Iris pigment epithelial cell (primary cell): ENCODE measurements at regions not wholly inside any gene's neighbourhood (a gene's known extent, or its start where the extent isn't known, plus 50 kb on each side); places are given as distances from the start of the nearest gene placed in this dataset.
A peak's percentile ranks its signal among the peaks of the same experiment; 100 is the strongest.

Experiments used
- DNase-seq: peaks from one replicate; pipeline ENCODE4 v3.0.0-alpha.2; 2011; ENCODE audit warnings: low read depth

DNA sequence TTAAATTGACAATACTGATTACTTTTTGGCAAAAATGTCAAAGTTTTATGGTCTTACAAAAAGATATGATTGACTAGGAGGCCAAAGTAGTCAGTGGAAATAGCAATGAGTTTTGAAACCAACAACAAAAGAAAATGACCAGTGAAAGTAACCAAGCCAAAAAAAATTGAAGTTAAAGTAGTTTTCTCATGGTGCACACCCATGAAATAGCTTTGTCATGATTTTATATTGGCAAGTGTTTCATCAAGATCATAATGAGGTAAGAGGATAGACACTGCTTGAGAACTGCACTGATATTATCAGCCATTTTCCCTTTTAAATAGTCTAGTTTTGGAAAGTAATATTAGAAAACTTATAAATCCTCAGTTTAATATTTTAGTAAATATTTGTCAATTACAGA, 206.2 kb upstream of the ADAMTS5 start:
- DNase-seq = no peak

DNA sequence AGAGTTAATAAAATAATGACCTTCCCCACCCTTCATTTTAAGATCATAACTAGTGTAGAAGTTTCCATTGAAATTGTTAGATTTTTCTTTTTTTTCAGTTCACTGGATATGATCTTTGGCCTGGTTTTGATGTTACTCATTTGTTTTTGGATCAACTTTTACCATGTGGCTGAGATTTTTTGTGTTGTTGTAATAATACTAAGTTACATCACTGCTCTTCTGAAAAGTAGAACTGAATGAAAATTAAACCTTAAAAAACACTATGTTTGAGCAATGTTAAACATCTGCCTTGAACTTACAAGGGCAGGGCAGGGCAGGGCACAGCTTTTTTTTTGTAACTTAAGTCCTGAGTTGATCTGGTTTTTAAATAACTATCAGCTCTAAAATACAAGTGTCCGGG, 204.8 kb upstream of the ADAMTS5 start:
- DNase-seq = peak; percentile 51

DNA sequence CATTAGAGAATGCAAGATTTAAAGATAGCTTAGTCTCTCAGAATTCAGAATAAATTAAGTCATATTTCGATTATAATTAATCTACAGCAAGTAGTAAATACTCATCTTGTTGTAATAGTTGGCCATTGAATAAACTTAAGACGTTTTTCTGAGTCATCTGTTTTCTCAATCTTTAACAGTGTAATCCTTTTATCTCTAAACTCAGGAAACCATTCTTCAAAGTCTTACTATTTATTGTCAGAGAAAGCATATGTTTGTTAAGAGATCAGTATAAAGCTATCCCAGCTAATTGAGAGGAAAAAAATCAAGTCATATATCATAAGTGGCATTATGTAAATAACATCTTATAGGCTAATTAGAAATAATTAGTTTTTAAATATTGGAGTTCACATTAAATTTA, 201.2 kb upstream of the ADAMTS5 start:
- DNase-seq = peak; percentile 54

DNA sequence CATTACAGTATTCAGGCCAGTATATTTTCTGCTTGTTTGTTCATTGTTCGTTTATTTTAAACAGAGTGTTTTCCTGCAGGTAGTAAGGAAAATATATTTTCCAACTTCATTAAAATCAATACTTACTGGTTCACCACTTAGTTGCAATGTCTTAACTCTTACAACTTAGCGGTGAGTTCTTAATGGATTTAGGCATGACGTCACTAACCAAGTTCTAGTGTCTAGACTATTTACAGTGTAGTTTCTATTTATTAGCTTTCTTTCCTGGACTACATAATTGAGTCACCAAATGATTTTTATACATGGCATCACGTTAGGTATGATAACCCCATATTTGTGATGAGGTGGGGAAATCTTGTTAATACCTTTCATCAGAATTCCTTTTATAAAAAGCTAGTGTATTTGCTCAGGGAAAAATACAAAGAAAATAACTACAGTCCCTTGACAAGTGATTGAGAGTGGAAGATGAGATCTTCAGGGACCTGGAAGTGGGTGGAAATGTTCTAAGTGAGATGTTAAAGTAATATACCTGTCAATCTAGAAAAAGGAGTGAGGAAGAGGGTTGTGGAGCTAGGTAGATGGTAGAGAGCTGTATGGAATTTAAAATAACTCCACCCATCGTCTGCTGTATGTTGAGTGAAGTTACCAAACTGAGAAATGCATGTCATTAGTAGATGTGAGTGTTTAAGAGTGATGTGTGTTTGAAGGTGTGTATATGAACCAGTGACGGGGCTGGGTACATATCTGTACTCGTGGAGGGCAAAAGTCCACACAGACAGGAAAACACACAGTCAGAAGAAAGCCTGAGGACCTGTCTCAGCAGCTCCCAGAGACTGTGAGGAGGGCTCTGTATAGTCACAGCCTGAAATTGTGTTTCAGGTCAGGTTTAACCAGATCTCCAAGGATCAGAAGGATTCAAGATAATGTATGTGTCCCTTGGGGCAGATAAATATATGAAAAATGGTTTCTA, 197.6 kb upstream of the ADAMTS5 start:
- DNase-seq = no peak

DNA sequence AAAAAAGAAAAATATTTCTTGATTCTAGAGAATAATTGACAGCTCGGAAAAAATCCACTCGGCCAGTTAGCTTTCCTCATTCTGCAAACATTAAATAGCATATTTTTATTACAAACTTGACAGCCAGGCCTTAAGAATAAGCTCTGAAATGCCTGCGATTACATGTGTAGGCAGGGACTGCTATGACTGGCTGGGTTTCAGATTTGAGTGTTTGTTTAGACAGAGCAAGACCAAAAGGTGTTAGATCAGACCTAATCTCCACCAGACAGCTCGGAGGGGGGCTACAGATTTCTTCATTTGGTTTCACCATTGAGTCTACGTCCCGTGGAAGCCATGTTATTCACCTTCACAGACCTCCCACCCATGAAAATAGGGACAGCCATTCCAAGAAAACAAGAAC, 192.1 kb upstream of the ADAMTS5 start:
- DNase-seq = no peak

DNA sequence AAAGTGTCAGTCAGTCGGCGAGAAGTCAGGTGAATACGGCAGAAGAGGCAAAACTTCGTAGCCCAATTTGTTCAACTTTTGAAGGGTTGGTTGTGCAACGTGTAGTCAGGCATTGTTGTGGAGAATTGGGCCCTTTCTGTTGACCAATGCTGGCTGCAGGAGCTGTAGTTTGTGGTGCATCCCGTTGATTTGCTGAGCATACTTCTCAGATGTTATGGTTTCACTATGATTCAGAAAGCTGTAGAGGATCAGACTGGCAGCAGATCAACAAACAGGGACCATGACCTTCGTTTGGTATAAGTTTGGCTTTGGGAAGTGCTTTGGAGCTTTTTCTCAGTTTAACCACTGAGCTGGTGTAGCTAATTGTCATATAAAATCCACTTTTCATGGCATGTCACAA, 190.2 kb upstream of the ADAMTS5 start:
- no peak for DNase-seq

DNA sequence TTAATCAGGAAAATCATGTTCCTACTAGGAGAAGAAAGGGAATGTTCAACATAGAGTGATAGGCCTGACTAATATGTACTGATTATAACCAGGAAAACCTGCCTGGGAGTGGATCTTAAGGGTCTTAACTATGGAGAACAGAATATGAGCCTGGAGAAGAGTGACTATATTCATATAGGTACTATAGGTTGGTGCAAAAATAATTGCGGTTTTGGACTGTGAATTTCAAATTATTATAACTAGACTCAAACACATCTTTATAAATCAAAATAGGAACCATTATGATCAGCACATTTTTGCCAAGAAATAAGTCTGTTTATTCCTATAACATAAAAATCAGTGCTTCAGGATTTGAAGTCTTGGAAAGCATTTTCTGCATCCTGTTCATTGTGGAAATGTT, 189.8 kb upstream of the ADAMTS5 start:
- DNase-seq = no peak

DNA sequence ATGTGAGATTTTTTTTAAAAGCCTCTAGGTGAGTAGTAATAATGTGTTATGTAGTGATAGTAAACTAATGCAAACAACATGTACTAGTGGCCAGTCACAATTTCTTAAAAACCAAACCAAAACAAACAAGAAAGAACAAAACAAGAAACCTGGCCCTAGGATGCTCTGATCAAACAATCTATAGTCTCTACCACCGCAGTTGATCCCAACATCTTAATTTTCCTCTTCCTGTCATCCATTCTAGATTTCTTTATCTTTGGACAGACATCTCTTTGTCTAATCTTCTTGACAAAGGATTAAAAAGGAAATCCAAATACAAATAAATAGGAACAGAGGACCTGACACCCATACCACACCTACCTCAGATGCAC, 188.2 kb upstream of the ADAMTS5 start:
- no peak for DNase-seq

DNA sequence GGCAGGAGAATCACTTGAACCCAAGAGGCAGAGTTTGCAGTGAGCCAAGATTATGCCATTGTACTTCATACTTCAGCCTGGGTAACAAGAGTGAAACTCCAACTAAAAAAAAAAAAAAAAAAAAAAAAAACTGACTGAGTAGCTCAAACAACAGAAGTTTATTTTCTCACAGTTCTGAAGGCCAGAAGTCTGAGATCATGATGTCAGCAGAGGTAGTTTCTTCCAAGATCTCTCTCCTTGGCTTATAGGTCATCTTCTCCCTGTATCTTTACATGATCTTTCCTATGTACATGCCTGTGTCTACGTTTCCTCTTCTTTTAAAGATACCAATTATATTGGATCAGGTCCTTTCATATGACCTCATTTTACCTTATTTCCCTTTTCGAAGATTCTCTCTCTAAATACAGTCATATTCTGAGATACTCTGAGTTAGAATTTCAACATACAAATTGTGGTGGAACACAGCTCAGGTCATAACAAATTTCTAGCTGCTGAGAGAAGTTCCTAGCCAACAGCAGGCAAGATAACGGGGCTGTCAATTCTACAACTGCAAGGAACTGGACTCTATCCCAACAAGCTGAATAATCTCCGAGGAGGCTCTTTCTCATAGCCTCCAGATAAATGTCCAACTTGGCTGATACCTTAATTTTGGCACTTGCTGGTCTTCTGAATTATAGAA, 187.7 kb upstream of the ADAMTS5 start:
- no peak for DNase-seq

DNA sequence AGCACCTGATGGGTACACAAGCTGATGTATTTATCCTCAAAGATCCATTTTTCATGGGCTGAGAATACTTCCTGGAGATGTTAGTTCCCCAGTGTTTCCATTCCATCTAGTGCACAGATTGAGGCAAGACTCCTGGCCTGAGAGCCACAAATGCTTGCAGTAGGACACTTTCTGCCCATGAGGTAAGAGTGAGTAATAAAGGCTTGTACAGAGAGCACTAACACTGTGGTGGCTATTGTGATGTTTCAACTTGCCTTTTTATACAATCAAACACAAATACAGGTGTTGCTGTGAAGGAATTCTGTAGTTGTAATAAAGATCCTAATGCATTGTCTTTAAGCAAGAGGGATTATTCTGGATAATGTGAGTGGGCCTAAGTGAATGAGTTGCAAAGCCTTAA, 186.1 kb upstream of the ADAMTS5 start:
- no peak for DNase-seq

DNA sequence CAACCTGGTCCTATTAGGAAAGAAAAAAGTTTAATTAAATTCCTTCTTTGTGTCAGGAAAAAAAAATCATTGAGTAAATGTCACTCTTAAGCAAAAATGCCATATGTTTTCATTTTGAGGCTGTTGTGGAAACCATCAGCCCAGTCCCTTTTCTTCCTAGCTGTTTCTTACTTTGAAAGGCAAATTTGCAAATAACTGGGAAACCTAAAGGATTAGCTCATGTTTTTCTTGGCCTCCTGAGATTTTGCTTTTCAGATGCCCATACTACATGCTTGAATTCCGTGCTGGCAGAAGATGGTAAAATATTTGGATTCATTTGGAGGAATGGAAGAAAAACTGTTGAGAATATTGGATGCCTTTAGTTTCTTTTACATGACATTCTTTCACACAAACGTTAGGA, 182.1 kb upstream of the ADAMTS5 start:
- DNase-seq = peak; percentile 10

DNA sequence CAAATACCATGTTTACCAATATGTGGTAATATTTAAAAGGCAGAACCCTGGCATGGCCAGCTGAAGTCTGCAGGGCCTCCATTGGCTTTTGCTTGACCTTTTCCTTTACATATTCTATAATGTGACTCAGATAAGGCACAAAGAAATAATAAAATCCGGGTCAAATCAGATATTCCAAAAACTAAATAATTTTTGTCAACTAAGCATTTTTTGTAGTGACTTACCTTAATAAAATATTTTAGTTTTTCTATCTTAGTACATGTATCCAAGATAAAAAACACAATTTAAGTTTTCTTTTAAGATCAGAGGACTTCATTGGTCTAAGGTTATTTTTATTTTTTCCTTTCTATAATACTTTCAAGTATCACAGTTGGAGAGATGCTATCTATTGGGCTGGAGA, 179.4 kb upstream of the ADAMTS5 start:
- DNase-seq = no peak

DNA sequence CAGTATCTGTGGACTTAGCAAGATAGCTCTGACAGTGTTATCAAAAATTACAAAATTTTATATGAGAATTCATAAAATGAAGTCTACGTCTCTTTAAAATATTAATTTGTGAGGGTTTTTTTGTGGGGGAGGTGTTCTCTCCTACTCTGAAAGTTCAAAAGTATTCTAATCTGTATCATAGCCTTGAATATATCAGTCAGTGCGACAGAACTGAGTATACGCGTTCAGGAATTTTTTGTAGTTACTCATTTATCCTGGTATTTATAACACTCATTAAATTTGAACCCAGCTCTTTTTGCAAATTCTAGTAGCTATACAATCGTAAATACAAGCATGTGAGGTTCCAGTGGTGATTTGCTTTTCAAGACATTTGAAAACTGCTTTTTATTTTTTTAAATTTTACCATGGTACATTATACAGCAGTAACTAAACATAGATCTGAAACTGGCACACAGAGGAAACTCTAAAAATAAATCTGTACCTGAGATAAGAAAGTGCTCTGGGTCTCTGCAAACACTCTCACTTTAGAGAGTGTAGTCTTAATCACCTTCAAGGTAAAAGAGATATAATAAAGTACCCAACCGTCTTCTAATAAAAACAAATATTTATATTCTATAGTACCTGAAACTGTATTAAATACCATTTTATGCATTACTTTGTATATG, 178.4 kb upstream of the ADAMTS5 start:
- DNase-seq = no peak

DNA sequence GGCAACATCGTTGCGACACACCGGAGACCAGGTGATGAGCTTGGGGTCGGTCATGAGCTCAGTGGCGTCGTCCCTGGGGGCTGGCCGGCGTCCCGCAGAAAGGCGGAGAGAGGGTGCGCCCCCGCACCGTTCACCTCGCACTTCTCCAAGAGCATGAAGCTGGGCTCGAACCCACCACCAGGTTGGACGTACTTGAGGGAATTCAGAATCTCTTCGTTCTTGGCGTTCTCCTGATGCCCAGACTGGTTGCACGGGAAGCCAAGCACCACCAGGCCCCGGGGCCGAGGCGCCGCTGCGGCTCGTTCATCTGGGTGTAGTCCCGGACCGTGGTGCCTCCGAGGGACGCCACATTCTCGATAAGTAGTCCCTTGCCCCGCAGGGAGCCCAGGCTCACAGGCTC, 176.6 kb upstream of the ADAMTS5 start:
- DNase-seq = no peak

DNA sequence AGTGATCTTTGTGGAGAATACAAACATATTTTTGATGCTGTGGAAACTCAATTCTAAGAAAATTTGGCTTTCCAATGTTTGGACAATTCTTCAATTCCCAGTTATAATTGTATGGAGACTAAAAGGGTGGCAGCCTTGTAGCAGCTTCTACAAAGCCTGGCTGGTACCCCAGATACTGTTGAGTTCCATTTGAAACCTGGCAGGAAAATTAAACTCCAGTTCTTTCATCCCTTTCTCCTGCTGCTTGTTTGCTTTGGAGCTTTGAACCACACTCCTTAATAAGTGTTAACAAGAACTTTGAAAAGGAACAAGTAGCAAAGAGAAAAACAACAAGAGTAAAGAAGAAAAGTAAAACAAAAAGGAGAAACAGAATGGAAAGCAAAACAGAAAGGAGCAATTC, 172.6 kb upstream of the ADAMTS5 start:
- DNase-seq = no peak

DNA sequence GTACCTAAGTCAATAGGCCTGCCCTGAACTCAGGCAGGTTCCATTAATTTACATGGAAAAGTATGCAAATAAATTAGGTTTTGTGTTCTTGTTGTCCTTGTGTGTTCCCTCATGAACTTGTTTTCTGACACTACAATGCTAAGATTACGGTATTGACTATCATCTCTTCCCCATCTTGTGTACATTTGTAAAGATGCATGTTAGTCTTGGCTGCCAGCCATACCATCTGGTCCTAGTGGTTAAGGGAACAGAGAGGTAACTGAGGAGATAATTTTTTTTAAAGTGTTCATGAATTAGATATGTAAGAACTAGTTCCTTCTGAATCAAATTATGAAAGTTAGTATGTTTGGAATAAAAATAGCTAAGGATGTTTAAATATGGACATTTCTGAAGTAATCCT, 167.6 kb upstream of the ADAMTS5 start:
- DNase-seq = peak; percentile 12

DNA sequence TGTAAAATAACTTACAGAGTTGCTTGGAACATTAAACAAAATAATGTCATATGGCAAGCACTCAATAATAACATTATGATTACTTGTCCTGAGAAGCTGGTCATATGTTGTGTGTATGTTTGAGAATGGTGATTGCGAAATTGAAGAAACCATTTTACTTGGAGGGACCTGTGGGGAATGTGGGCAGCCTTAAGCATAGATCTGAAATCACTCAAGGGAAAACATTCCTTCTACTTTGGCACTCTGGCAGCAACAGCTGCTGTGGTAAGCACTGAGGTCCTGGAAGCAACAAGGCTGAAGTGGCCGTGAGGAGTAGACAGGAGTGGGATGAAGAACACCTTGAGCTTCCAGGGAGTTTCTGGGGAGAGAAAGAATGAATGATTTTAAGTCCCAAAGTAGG, 165.4 kb upstream of the ADAMTS5 start:
- peak; percentile 20 for DNase-seq

DNA sequence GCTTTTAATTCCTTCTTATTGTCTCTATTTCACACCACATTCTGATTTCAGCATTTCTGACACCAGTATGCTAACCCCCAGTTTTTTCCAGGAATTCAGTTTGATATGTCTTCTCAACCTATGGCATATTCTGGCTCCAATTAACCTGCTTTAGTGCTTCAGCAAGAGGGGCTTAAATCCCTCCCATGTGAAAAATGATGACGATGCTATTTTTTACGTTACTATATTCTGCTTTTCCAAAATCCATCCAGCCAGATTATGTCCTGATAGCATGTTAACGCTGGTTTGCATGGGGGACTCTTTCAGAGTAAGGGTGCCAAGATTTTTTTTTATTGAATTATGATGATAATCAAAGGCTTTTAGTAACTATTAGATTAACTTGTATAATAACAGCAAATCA, 163.3 kb upstream of the ADAMTS5 start:
- DNase-seq = no peak

DNA sequence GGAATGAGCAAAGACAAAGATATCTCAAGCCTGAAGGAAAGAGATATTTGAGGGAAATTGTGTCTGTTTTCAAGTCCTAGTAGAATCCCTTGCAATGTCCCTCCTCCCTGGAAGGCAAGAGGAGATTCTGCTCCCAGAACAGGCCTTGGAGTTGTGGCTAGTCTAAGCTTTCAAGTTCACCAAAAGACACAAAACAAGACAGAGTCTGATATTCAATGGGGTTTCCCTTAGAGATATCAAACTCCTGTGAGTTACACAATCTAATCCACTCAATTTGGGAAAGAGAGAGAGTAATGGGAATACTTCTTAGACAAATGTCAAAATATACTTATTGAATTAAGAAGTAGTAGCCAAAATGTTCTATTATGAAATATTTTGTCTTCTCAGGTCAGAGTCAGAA, 162.8 kb upstream of the ADAMTS5 start:
- DNase-seq = no peak

DNA sequence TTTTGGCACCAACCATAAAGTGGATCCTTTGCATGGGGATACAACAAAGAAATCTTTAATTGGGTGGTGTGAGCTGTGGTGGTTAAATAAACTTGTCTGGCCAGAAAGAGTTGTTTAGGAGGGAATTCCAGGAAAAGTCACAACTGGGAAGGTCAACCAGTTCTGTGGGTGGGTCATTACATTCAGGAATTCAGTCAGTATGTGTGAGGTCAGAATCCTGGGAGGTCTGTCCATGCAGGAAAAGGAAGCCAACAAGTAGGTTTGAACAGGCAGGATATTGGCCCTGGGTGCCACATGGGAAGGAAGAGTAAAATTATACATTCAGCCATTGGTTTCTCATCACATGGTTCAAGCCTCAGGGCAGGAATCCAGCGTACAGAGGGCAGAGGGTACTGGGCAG, 162.3 kb upstream of the ADAMTS5 start:
- no peak for DNase-seq

DNA sequence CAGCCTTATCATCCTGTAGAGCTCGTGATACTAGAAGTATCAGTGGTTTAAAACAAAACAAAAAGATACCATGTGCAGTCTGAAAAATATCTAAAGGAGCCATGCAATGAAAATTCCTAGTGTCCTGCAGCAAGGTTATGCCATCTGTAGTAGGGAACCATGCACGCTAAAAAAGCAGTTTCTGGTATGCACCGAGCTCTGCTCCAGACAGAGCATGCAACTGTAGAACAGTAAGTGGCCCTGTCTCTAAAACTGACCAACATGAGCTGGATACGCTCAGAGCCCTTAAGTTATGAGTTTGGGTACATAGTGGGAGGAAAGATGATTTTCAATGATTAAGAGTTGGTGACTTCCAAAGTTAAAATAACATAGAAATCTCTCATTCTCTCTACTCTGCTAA, 159.3 kb upstream of the ADAMTS5 start:
- no peak for DNase-seq

DNA sequence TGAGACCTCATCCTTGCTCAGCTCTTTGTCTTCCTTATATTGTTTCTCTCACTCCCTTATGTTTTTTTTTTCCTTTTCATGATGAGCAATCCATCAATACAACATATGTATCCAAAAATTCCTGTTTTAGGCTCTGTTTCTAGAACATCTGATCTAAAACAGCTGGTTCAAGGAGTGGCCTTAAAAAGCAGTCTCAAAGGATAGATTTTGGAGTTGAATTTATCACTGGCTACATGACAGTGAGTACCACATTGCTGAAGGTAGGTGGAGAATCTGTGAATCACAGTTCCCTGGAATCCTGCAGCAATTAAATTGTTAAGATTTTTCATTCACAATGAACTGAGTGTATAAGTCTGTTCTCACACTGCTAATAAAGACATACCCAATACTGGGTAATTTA, 155.8 kb upstream of the ADAMTS5 start:
- no peak for DNase-seq

DNA sequence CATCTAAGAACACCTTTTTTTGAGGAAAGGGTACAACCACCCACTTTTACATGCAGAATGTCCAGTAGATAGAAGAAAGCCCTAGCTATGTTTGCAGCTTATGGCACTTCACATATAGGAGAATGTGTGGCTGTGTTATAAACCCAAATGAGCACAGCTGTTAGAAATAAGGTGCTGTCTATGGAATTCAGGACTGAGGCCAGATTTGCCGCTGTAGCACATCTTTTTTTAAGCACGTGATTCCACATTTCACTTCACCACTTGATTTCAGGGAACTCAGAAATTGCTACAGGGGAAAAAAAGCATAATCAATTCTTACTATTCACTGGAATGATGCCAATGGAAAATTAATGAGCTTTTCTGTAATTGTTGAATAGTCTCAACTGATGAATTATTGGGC, 147.2 kb upstream of the ADAMTS5 start:
- no peak for DNase-seq
